Calu3 (cell line): ENCODE measurements at regions not wholly inside any gene's neighbourhood (a gene's known extent, or its start where the extent isn't known, plus 50 kb on each side); places are given as distances from the start of the nearest gene placed in this dataset.

Source experiments
- BruUV-seq: library from RNA; stranded (reverse); fragments of 400-500 nt; replicated peaks from 2 replicates; lab custom pipeline; 2021; lab: Mats Ljungman, UMichigan
- CTCF ChIA-PET: fragments of 300-600 bp; sonication (Branson Sonifier 250); formaldehyde crosslinking; loops from one replicate; lab custom pipeline; 2022; ENCODE audit warnings: antibody characterized with exemption; lab: Charles Lee
- DNase-seq: peaks from one replicate; pipeline ENCODE4 v3.0.0; 2022
- H3K27ac Mint-ChIP-seq: one replicate; pipeline ENCODE4 v1.8.0; 2022; ENCODE audit warnings: mixed read lengths; ENCODE audit not compliant: unreplicated experiment
- H3K27me3 Mint-ChIP-seq: one replicate; pipeline ENCODE4 v1.8.0; 2022; ENCODE audit warnings: mixed read lengths; ENCODE audit not compliant: unreplicated experiment
- H3K36me3 Mint-ChIP-seq: one replicate; pipeline ENCODE4 v1.8.0; 2022; ENCODE audit warnings: mild to moderate bottlenecking, moderate library complexity, mixed read lengths; ENCODE audit not compliant: insufficient read depth, unreplicated experiment
- H3K4me1 Mint-ChIP-seq: one replicate; pipeline ENCODE4 v1.8.0; 2022; ENCODE audit warnings: mild to moderate bottlenecking, low read depth, mixed read lengths; ENCODE audit not compliant: unreplicated experiment
- H3K4me3 Mint-ChIP-seq: one replicate; pipeline ENCODE4 v1.8.0; 2022; ENCODE audit warnings: mild to moderate bottlenecking, low read depth, moderate library complexity, mixed read lengths; ENCODE audit not compliant: unreplicated experiment
- H3K9me3 Mint-ChIP-seq: one replicate; pipeline ENCODE4 v1.8.0; 2022; ENCODE audit warnings: low read depth, mixed read lengths; ENCODE audit not compliant: unreplicated experiment
- CTCF ChIP-seq: fragments of 200-600 bp; IDR thresholded peaks from one replicate; pipeline ENCODE4 v1.8.0; 2022; ENCODE audit warnings: antibody characterized with exemption; ENCODE audit not compliant: unreplicated experiment
- intact Hi-C: fragments of 100-400 bp; cut with micrococcal nuclease; formaldehyde crosslinking; loops from one replicate; pipeline ENCODE4 v1.10.0; 2022; ENCODE audit not compliant: unreplicated experiment

DNA sequence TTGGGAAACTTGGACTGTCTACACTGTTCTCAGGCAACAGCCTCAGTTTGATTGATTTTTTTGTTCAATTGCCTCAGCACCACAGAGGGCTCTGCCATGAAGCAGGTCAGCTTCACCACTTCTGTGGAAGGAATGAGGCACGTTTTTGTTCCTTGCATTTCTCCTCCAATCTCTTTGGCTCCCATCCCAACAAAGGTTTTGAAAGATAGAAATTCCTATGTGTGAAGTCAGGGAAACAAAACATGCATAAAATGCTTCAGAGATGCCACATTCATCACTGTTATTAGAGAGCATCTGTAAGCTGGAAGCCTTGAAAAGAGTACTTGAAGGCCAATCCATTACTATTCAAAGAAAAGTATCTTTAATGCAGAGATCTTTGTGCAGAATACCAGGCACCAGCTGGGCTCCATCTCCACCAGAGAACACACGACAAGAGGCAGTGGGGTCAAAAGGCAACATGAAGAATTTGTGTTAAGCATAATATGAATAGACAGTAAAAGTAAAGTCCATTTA, 249.1 kb upstream of the LYZL1 start:
- Mint-ChIP-seq H3K27ac (no peak overlapping the region), H3K36me3 (no peaks in the 10 kb centered on the region), H3K4me3 (no peak overlapping the region), H3K27me3 (peaks cover 8% of the 10 kb centered on the region), H3K9me3 (peaks cover 13% of the 10 kb centered on the region), H3K4me1 (no peaks in the 10 kb centered on the region)
- DNase-seq, result no peak
- CTCF ChIA-PET, result no interaction called here
- intact Hi-C loops, result no loop called here
- no peak for TF ChIP-seq CTCF
- no TSS peak for BruUV-seq

DNA sequence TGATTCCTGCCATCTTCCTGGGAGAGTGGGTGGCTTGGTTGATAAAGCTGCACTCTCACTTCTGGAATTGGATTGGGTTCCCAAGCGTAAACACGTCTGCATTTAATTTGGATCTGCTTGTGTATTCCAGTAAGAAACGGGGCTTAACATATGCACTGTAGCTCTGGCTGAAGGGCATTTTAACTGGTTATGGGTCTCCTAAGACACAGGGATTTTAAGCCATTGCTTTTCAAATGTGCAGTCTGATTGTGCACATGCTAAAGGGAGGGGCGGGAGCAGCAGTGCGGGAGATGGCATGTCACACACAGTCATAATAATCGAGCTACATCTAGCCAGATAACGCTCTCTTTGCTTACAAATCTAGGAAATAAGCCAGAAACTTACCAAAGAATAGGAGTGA, 247.3 kb upstream of the LYZL1 start:
- Mint-ChIP-seq H3K4me1 (no peaks in the 10 kb centered on the region), H3K27ac (no peak overlapping the region), H3K4me3 (no peak overlapping the region), H3K36me3 (no peaks in the 10 kb centered on the region), H3K9me3 (peaks cover 13% of the 10 kb centered on the region), H3K27me3 (peaks cover 8% of the 10 kb centered on the region)
- TF ChIP-seq CTCF, result no peak
- no TSS peak for BruUV-seq
- CTCF ChIA-PET, result no interaction called here
- intact Hi-C loops, result no loop called here
- no peak for DNase-seq

DNA sequence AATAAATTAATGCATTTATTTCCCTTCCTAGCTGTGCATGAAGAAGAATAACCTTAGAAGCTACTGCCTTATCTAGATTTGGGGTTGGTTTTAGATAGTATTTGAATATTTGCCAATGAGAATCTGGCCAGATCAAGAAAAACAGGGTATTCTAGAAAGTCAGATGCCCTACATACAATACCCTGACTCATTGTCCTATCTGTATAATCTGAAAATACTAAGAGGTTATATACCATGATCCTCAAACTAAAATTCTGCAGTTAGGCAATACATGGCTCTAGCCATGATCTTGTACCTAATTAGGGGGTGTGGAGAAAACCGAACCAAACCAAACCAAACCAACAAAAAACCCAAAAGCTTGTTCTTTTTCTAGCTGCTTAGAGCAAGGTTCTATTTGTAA, 240.4 kb upstream of the LYZL1 start:
- Mint-ChIP-seq H3K4me1 (no peaks in the 10 kb centered on the region), H3K27me3 (no peaks in the 10 kb centered on the region), H3K27ac (no peak overlapping the region), H3K4me3 (no peak overlapping the region), H3K9me3 (no peaks in the 10 kb centered on the region), H3K36me3 (no peaks in the 10 kb centered on the region)
- DNase-seq, result no peak
- CTCF ChIA-PET, result no interaction called here
- no peak for TF ChIP-seq CTCF
- intact Hi-C loops, result no loop called here
- no TSS peak for BruUV-seq

GRCh38 chr10:29050081-29050480, 238.8 kb upstream of the LYZL1 start:
- intact Hi-C loops, result no loop called here
- no peak for DNase-seq
- Mint-ChIP-seq H3K9me3 (no peaks in the 10 kb centered on the region), H3K27ac (no peak overlapping the region), H3K4me1 (no peaks in the 10 kb centered on the region), H3K4me3 (no peak overlapping the region), H3K36me3 (no peaks in the 10 kb centered on the region), H3K27me3 (no peaks in the 10 kb centered on the region)
- no peak for TF ChIP-seq CTCF
- CTCF ChIA-PET, result no interaction called here
- no TSS peak for BruUV-seq
